Progenitor cell of endocrine pancreas (in vitro differentiated cells): ENCODE measurements at regions not wholly inside any gene's neighbourhood (a gene's known extent, or its start where the extent isn't known, plus 50 kb on each side); places are given as distances from the start of the nearest gene placed in this dataset.

Experiments used
- DNase-seq: peaks from one replicate; pipeline ENCODE4 v3.0.0; 2021; ENCODE audit warnings: low spot score; ENCODE audit not compliant: unreplicated experiment
- H3K27ac Mint-ChIP-seq: 2 replicates; pipeline ENCODE4 v1.8.0; 2021; ENCODE audit warnings: mild to moderate bottlenecking, moderate library complexity, mixed read lengths
- H3K27me3 Mint-ChIP-seq: 2 replicates; pipeline ENCODE4 v1.8.0; 2021; ENCODE audit warnings: mixed read lengths
- H3K36me3 Mint-ChIP-seq: 2 replicates; pipeline ENCODE4 v1.8.0; 2022; ENCODE audit warnings: mixed read lengths; ENCODE audit not compliant: insufficient read depth
- H3K4me1 Mint-ChIP-seq: 2 replicates; pipeline ENCODE4 v1.8.0; 2021; ENCODE audit warnings: low read depth, mixed read lengths
- H3K4me3 Mint-ChIP-seq: 2 replicates; pipeline ENCODE4 v1.8.0; 2021; ENCODE audit warnings: low read depth, mild to moderate bottlenecking, moderate library complexity, mixed read lengths
- H3K9me3 Mint-ChIP-seq: 2 replicates; pipeline ENCODE4 v1.8.0; 2021; ENCODE audit warnings: low read depth, mixed read lengths
- CTCF ChIP-seq: fragments of 200-600 bp; sonication (generic); IDR thresholded peaks from one replicate; pipeline ENCODE4 v1.5.0; 2021; ENCODE audit warnings: antibody characterized with exemption, mild to moderate bottlenecking; ENCODE audit not compliant: unreplicated experiment

GRCh38 chr16:5447734-5448133, 350.1 kb upstream of the EEF2KMT start:
- Mint-ChIP-seq H3K27me3 (peaks cover 74% of the 10 kb centered on the region), H3K4me1 (no peaks in the 10 kb centered on the region), H3K27ac (no peak overlapping the region)

GRCh38 chr16:5446623-5447240, 349.1 kb upstream of the EEF2KMT start:
- no peak for DNase-seq
- Mint-ChIP-seq H3K27ac (no peak overlapping the region), H3K36me3 (no peaks in the 10 kb centered on the region), H3K9me3 (no peaks in the 10 kb centered on the region), H3K27me3 (peaks cover 72% of the 10 kb centered on the region), H3K4me1 (no peaks in the 10 kb centered on the region), H3K4me3 (no peak overlapping the region)
- no peak for TF ChIP-seq CTCF

More at GRCh38 chr16:5447734-5448133, 350.1 kb upstream of the EEF2KMT start:
- TF ChIP-seq CTCF, result no peak
- DNase-seq, result no peak
- H3K9me3 Mint-ChIP-seq, result no peaks in the 10 kb centered on the region
- H3K4me3 Mint-ChIP-seq, result no peak overlapping the region
- no peaks in the 10 kb centered on the region for H3K36me3 Mint-ChIP-seq

- TF ChIP-seq CTCF, result no peak
- H3K4me3 Mint-ChIP-seq, result no peak overlapping the region
- peaks cover 50% of the 10 kb centered on the region for H3K27me3 Mint-ChIP-seq
- H3K4me1 Mint-ChIP-seq, result no peaks in the 10 kb centered on the region
- H3K36me3 Mint-ChIP-seq, result no peaks in the 10 kb centered on the region
- DNase-seq, result no peak
- no peak overlapping the region for H3K27ac Mint-ChIP-seq
- no peaks in the 10 kb centered on the region for H3K9me3 Mint-ChIP-seq
These were observed 346.6 kb upstream of the EEF2KMT start for GRCh38 chr16:5444189-5444588.

- TF ChIP-seq CTCF, result no peak
- no peak overlapping the region for H3K4me3 Mint-ChIP-seq
- H3K27ac Mint-ChIP-seq, result no peak overlapping the region
- H3K4me1 Mint-ChIP-seq, result no peaks in the 10 kb centered on the region
- peaks cover 44% of the 10 kb centered on the region for H3K27me3 Mint-ChIP-seq
- H3K36me3 Mint-ChIP-seq, result no peaks in the 10 kb centered on the region
- H3K9me3 Mint-ChIP-seq, result no peaks in the 10 kb centered on the region
- DNase-seq, result no peak
These were observed 345.4 kb upstream of the EEF2KMT start for GRCh38 chr16:5442986-5443385.

GRCh38 chr16:5442054-5442453, 344.5 kb upstream of the EEF2KMT start:
- no peak overlapping the region for H3K27ac Mint-ChIP-seq
- no peak for TF ChIP-seq CTCF
- no peaks in the 10 kb centered on the region for H3K36me3 Mint-ChIP-seq
- no peaks in the 10 kb centered on the region for H3K4me1 Mint-ChIP-seq
- peaks cover 34% of the 10 kb centered on the region for H3K27me3 Mint-ChIP-seq
- H3K9me3 Mint-ChIP-seq, result no peaks in the 10 kb centered on the region
- DNase-seq, result no peak
- H3K4me3 Mint-ChIP-seq, result no peak overlapping the region
